H9 (cell line): ENCODE measurements at regions not wholly inside any gene's neighbourhood (a gene's known extent, or its start where the extent isn't known, plus 50 kb on each side); places are given as distances from the start of the nearest gene placed in this dataset.
A peak's percentile ranks its signal among the peaks of the same experiment; 100 is the strongest.

Source experiments
- DNase-seq: peaks from one replicate; pipeline ENCODE4 v3.0.0-alpha.2; 2017
- H2AFZ ChIP-seq: one replicate; pipeline ENCODE4 v1.6.1; 2013; ENCODE audit warnings: mild to moderate bottlenecking, low read length, control low read depth, moderate library complexity
- H2AK5ac ChIP-seq: 2 replicates; pipeline ENCODE4 v1.6.1; 2013; ENCODE audit warnings: low read length, control low read depth, mixed read lengths; ENCODE audit not compliant: insufficient read length
- H2BK120ac ChIP-seq: one replicate; pipeline ENCODE4 v1.6.1; 2013; ENCODE audit warnings: low read depth, mild to moderate bottlenecking, low read length, control low read depth, inconsistent platforms; ENCODE audit not compliant: poor library complexity, severe bottlenecking
- H2BK12ac ChIP-seq: 2 replicates; pipeline ENCODE4 v1.6.1; 2013; ENCODE audit warnings: low read length, control low read depth, mixed read lengths, low read depth; ENCODE audit not compliant: insufficient read length
- H2BK15ac ChIP-seq: 2 replicates; pipeline ENCODE4 v1.6.1; 2013; ENCODE audit warnings: low read depth, low read length, control low read depth
- H2BK20ac ChIP-seq: one replicate; pipeline ENCODE4 v1.6.1; 2013; ENCODE audit warnings: low read depth, mild to moderate bottlenecking, low read length, control low read depth, inconsistent platforms; ENCODE audit not compliant: poor library complexity, severe bottlenecking
- H2BK5ac ChIP-seq: 2 replicates; pipeline ENCODE4 v1.6.1; 2013; ENCODE audit warnings: low read length, control low read depth, mixed read lengths; ENCODE audit not compliant: insufficient read length
- H3K14ac ChIP-seq: 2 replicates; pipeline ENCODE4 v1.6.1; 2013; ENCODE audit warnings: low read length, control low read depth; ENCODE audit not compliant: insufficient read depth
- H3K18ac ChIP-seq: 2 replicates; pipeline ENCODE4 v1.6.1; 2013; ENCODE audit warnings: low read depth, mild to moderate bottlenecking, mixed read lengths, low read length, control low read depth; ENCODE audit not compliant: insufficient read length
- H3K23ac ChIP-seq: 2 replicates; pipeline ENCODE4 v1.6.1; 2013; ENCODE audit warnings: low read length, control low read depth, mixed read lengths, low read depth; ENCODE audit not compliant: insufficient read length
- H3K23me2 ChIP-seq: 2 replicates; pipeline ENCODE4 v1.6.1; 2013; ENCODE audit warnings: low read depth, mild to moderate bottlenecking, mixed read lengths, low read length, control low read depth; ENCODE audit not compliant: insufficient read length, poor library complexity, severe bottlenecking
- H3K27ac ChIP-seq: 2 replicates; pipeline ENCODE4 v1.5.1; 2013; ENCODE audit warnings: low read length, control low read depth, mixed read lengths, low read depth; ENCODE audit not compliant: insufficient read length
- H3K27me3 ChIP-seq: 2 replicates; pipeline ENCODE4 v1.6.1; 2013; ENCODE audit warnings: low read length, control low read depth, inconsistent platforms; ENCODE audit not compliant: insufficient read depth
- H3K4ac ChIP-seq: 2 replicates; pipeline ENCODE4 v1.6.1; 2013; ENCODE audit warnings: low read depth, mild to moderate bottlenecking, control low read depth, inconsistent platforms, low read length, moderate library complexity
- H3K4me1 ChIP-seq: 2 replicates; pipeline ENCODE4 v1.6.1; 2013; ENCODE audit warnings: low read length, control low read depth, inconsistent platforms; ENCODE audit not compliant: insufficient read depth
- H3K4me2 ChIP-seq: 2 replicates; pipeline ENCODE4 v1.6.1; 2013; ENCODE audit warnings: low read length, control low read depth, mixed read lengths; ENCODE audit not compliant: insufficient read length, insufficient read depth
- H3K56ac ChIP-seq: 2 replicates; pipeline ENCODE4 v1.6.1; 2013; ENCODE audit warnings: low read depth, mild to moderate bottlenecking, mixed read lengths, low read length, control low read depth; ENCODE audit not compliant: insufficient read length
- H3K79me1 ChIP-seq: 2 replicates; pipeline ENCODE4 v1.6.1; 2013; ENCODE audit warnings: low read depth, mild to moderate bottlenecking, moderate library complexity, low read length, control low read depth, inconsistent platforms; ENCODE audit not compliant: insufficient read depth, poor library complexity, severe bottlenecking
- H3K79me2 ChIP-seq: 2 replicates; pipeline ENCODE4 v1.6.1; 2013; ENCODE audit warnings: low read length, control low read depth, inconsistent platforms; ENCODE audit not compliant: insufficient read depth
- H3K9ac ChIP-seq: 2 replicates; pipeline ENCODE4 v1.6.1; 2013; ENCODE audit warnings: low read length, control low read depth, mixed read lengths; ENCODE audit not compliant: insufficient read length; ENCODE audit errors: extremely low read depth
- H3K9me3 ChIP-seq: one replicate; pipeline ENCODE4 v1.6.1; 2013; ENCODE audit warnings: low read depth, low read length, inconsistent platforms; ENCODE audit not compliant: control insufficient read depth
- H3T11ph ChIP-seq: one replicate; pipeline ENCODE4 v1.6.1; 2013; ENCODE audit warnings: mild to moderate bottlenecking, low read length, control low read depth, inconsistent platforms
- H4K20me1 ChIP-seq: one replicate; pipeline ENCODE4 v1.6.1; 2013; ENCODE audit not compliant: control insufficient read depth, insufficient read length, insufficient read depth
- H4K5ac ChIP-seq: 2 replicates; pipeline ENCODE4 v1.6.1; 2013; ENCODE audit warnings: low read depth, mild to moderate bottlenecking, mixed read lengths, low read length, control low read depth; ENCODE audit not compliant: insufficient read length
- H4K8ac ChIP-seq: replicated peaks from 2 replicates; pipeline ENCODE4 v1.6.1; 2013; ENCODE audit warnings: low read length, control low read depth, mixed read lengths, low read depth; ENCODE audit not compliant: insufficient read length
- H4K91ac ChIP-seq: 2 replicates; pipeline ENCODE4 v1.6.1; 2013; ENCODE audit warnings: low read depth, mild to moderate bottlenecking, moderate library complexity, mixed read lengths, low read length, control low read depth; ENCODE audit not compliant: insufficient read length
- H3K27ac Mint-ChIP-seq, 3 experiments: 2 replicates in 2 of 3; 3 replicates in 1 of 3; pipeline ENCODE4 v1.8.0; 2020 to 2021; ENCODE audit warnings: mixed read lengths in 3 of 3, mild to moderate bottlenecking in 1 of 3, moderate library complexity in 1 of 3
- H3K27me3 Mint-ChIP-seq: 2 replicates; pipeline ENCODE4 v1.8.0; 2021; ENCODE audit warnings: low read depth, mild to moderate bottlenecking, moderate library complexity, mixed read lengths
- H3K36me3 Mint-ChIP-seq, 3 experiments: 2 replicates in 2 of 3; 3 replicates in 1 of 3; pipeline ENCODE4 v1.8.0; 2020 to 2021; ENCODE audit warnings: low read depth in 3 of 3, mixed read lengths in 3 of 3; ENCODE audit not compliant: insufficient read depth in 1 of 3
- H3K4me1 Mint-ChIP-seq, 2 experiments: 2 replicates each; pipeline ENCODE4 v1.8.0; 2020; ENCODE audit warnings: mixed read lengths in 2 of 2
- H3K4me3 Mint-ChIP-seq, 2 experiments: 2 replicates in 1 of 2; 3 replicates in 1 of 2; pipeline ENCODE4 v1.8.0; 2020 to 2021; ENCODE audit warnings: mild to moderate bottlenecking in 2 of 2, mixed read lengths in 2 of 2, moderate library complexity in 1 of 2
- H3K9me3 Mint-ChIP-seq, 2 experiments: 2 replicates in 1 of 2; 3 replicates in 1 of 2; pipeline ENCODE4 v1.8.0; 2020; ENCODE audit warnings: mild to moderate bottlenecking in 2 of 2, mixed read lengths in 2 of 2, moderate library complexity in 1 of 2
- CTCF ChIP-seq: fragments of 200-600 bp; sonication (generic); conservative IDR thresholded peaks from 3 replicates; pipeline ENCODE4 v1.8.0; 2021; ENCODE audit warnings: antibody characterized with exemption, mild to moderate bottlenecking
- WGBS: extraction: QIAGEN DNeasy Blood & Tissue Kit; methylation state at CpG from one replicate; pipeline ENCODE4 v1.1.7; 2013; ENCODE audit warnings: missing lambda C conversion rate, low lambda C conversion rate, mixed read lengths; ENCODE audit not compliant: insufficient read length; ENCODE audit errors: extremely low coverage; 5-methylcytosine and 5-hydroxymethylcytosine counted together

DNA sequence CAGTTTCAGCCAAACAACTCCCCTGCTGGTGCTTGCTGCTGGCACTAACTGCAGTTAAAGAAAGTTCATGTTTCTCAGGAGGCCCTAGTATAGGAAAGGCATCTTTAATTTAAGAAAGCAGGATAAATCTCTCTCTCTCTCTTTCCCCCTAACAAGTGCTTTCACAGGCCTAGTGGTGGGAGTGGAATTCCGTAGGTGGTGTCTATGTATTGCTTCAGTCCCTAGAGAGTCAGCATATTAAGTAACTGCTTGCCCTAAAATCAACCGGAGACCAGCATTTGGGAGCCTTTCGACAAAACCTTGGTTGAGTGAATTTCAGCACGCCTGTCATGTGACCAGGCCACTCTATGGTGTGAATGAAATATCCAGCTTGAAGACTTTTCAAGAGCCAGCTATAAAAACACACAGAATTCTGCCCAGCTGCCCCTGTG lies 169.2 kb upstream of the TGFBR2 start:
- H3K23ac ChIP-seq = no peak overlapping the region
- H3K36me3 Mint-ChIP-seq = peaks cover 0 to 2% (median 0%) of the 10 kb centered on the region in 3 experiments; a peak in 1 of 7 replicates
- H3K4me3 Mint-ChIP-seq = no peak overlapping the region
- H2BK120ac ChIP-seq = no peak overlapping the region
- no peak overlapping the region for H3T11ph ChIP-seq
- H3K18ac ChIP-seq = no peak overlapping the region
- no peak overlapping the region for H4K5ac ChIP-seq
- H3K4me1 ChIP-seq = peaks cover 7% of the 10 kb centered on the region; the same call in 1 of the 2 replicates
- no peak overlapping the region for H3K14ac ChIP-seq
- peaks cover 1% of the 10 kb centered on the region; the same call in 1 of the 2 replicates for H3K27me3 Mint-ChIP-seq
- peak overlapping the region in 1 of 3 experiments; percentile 88; a peak in 3 of 7 replicates for H3K27ac Mint-ChIP-seq
- WGBS = no CpG with 5 or more reads among the region's 4 CpGs
- H4K20me1 ChIP-seq = no peaks in the 10 kb centered on the region
- no peak overlapping the region for H2AK5ac ChIP-seq
- H3K79me2 ChIP-seq = no peaks in the 10 kb centered on the region
- no peak for DNase-seq
- H3K4me2 ChIP-seq = no peak overlapping the region
- H3K9ac ChIP-seq = no peak overlapping the region
- no peak overlapping the region for H2BK5ac ChIP-seq
- no peaks in the 10 kb centered on the region for H3K79me1 ChIP-seq
- H3K9me3 Mint-ChIP-seq = peaks cover 2 to 3% of the 10 kb centered on the region in 2 experiments; a peak in 3 of 5 replicates
- H2AFZ ChIP-seq = no peak overlapping the region
- H4K91ac ChIP-seq = no peak overlapping the region
- no peak overlapping the region for H3K4ac ChIP-seq
- H3K23me2 ChIP-seq = no peaks in the 10 kb centered on the region
- H4K8ac ChIP-seq = no peak overlapping the region
- H3K56ac ChIP-seq = no peak overlapping the region
- H3K27me3 ChIP-seq = no peaks in the 10 kb centered on the region
- H2BK20ac ChIP-seq = no peak overlapping the region
- TF ChIP-seq CTCF = no peak
- H3K9me3 ChIP-seq = no peaks in the 10 kb centered on the region
- no peak overlapping the region for H2BK15ac ChIP-seq
- H2BK12ac ChIP-seq = no peak overlapping the region
- peaks cover 25 to 29% of the 10 kb centered on the region in 2 experiments for H3K4me1 Mint-ChIP-seq
- H3K27ac ChIP-seq = no peak overlapping the region
